ENCODE measurements at regions not wholly inside any gene's neighbourhood (a gene's known extent, or its start where the extent isn't known, plus 50 kb on each side); places are given as distances from the start of the nearest gene placed in this dataset.
"Not testable (repeated sequence)": the region's sequence is repeated elsewhere in the genome, so short reads cannot be mapped to it uniquely, and the experiment has no call there.

DNA sequence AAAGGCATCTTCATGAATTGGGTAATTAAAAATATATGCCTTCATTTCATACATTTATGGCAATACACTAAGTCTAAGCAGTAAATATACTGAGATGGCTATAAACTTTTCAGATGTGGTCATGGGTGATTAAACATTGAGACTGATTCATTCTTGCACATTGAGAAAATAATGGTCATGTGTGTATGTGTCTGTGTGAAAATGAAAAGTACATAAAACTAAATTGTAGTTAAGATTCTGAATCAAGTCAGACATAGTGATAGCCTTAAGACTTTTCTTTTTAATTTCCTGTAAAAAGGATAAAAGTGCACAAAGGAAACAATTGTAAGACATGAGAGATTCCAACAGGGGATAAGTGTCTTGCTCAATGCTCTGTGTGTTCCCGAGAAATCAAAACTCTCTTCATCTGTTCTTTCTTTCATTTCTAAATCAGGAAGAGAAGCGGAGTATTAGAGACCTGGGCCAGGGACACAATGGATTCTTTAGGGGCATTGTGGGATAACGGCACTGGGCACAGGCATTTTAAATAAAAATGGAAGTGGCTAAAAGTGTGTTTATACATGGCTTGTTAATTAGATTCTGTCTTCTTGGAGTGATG is 69.8 kb upstream of the AGR3 start:
- peaks cover 6% of the 10 kb centered on the region for H3K9me3 ChIP-seq (ENCODE audit: control insufficient read depth, low read depth, low read length)
- H3K27me3 ChIP-seq (ENCODE audit: control insufficient read depth, insufficient read depth, low read length), result no peaks in the 10 kb centered on the region
- 80% methylated on average over 1 of the region's 3 CpGs for WGBS (ENCODE audit: insufficient coverage, low lambda C conversion rate)
- no peak overlapping the region for H3K27ac ChIP-seq (ENCODE audit: low read length)
- no peak for DNase-seq
- H3K4me3 ChIP-seq (ENCODE audit: low read length), result no peak overlapping the region
- no peaks in the 10 kb centered on the region for H3K4me1 ChIP-seq (ENCODE audit: control insufficient read depth, insufficient read depth, low read length)
- H3K36me3 ChIP-seq (ENCODE audit: control insufficient read depth, insufficient read depth, low read length), result no peaks in the 10 kb centered on the region

GRCh38 chr7:16954321-16954720 is 72.5 kb upstream of the AGR3 start:
- H3K4me3 ChIP-seq (ENCODE audit: low read length), result no peak overlapping the region
- H3K4me1 ChIP-seq (ENCODE audit: control insufficient read depth, insufficient read depth, low read length), result no peaks in the 10 kb centered on the region
- WGBS (ENCODE audit: insufficient coverage, low lambda C conversion rate), result no CpG with 5 or more reads among the region's 3 CpGs
- H3K27me3 ChIP-seq (ENCODE audit: control insufficient read depth, insufficient read depth, low read length), result no peaks in the 10 kb centered on the region
- no peak overlapping the region for H3K27ac ChIP-seq (ENCODE audit: low read length)
- DNase-seq, result no peak
- H3K9me3 ChIP-seq (ENCODE audit: control insufficient read depth, low read depth, low read length), result no peaks in the 10 kb centered on the region
- no peaks in the 10 kb centered on the region for H3K36me3 ChIP-seq (ENCODE audit: control insufficient read depth, insufficient read depth, low read length)

- no peaks in the 10 kb centered on the region for H3K27me3 ChIP-seq (ENCODE audit: control insufficient read depth, insufficient read depth, low read length)
- no peaks in the 10 kb centered on the region for H3K36me3 ChIP-seq (ENCODE audit: control insufficient read depth, insufficient read depth, low read length)
- no peak overlapping the region for H3K4me3 ChIP-seq (ENCODE audit: low read length)
- no peak for DNase-seq
- WGBS (ENCODE audit: insufficient coverage, low lambda C conversion rate), result no CpG with 5 or more reads among the region's 1 CpG
- H3K27ac ChIP-seq (ENCODE audit: low read length), result no peak overlapping the region
- no peaks in the 10 kb centered on the region for H3K9me3 ChIP-seq (ENCODE audit: control insufficient read depth, low read depth, low read length)
- H3K4me1 ChIP-seq (ENCODE audit: control insufficient read depth, insufficient read depth, low read length), result no peaks in the 10 kb centered on the region
Observed at GRCh38 chr7:16958724-16959123, 76.9 kb upstream of the AGR3 start.

DNA sequence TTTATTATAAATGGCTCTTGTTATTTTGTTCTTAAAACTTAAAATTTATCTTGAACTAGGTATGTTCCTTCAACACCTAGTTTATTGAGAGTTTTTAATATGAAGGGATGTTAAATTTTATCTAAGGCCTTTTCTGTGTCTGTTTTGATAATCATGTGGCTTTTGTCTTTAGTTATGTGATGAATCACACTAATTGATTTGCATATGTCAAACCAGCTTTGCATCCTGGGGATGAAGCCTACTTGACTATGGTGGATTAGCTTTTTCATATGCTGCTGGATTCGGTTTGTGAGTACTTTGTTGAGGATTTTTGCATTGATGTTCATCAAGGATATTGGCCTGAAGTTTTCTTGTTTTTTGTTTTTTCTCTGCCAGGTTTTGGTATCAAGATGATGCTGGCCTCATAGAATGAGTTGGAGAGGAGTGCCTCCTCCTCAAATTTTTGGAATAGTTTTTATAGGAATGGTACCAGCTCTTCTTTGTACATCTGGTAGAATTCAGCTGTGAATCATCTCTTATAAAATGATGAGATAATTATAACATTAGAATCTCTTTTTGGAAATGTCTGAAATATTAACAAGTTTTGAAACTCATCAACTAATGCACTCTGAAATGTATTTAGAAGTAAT is 78.7 kb upstream of the AGR3 start:
- no peaks in the 10 kb centered on the region for H3K36me3 ChIP-seq (ENCODE audit: control insufficient read depth, insufficient read depth, low read length)
- no CpG with 5 or more reads among the region's 1 CpG for WGBS (ENCODE audit: insufficient coverage, low lambda C conversion rate)

GRCh38 chr7:16961641-16962040 is 79.9 kb upstream of the AGR3 start:
- Histone ChIP-seq H3K27ac (ENCODE audit: low read length) (no peak overlapping the region), H3K9me3 (ENCODE audit: control insufficient read depth, low read depth, low read length) (no peaks in the 10 kb centered on the region), H3K36me3 (ENCODE audit: control insufficient read depth, insufficient read depth, low read length) (no peaks in the 10 kb centered on the region), H3K4me3 (ENCODE audit: low read length) (no peak overlapping the region), H3K4me1 (ENCODE audit: control insufficient read depth, insufficient read depth, low read length) (no peaks in the 10 kb centered on the region), H3K27me3 (ENCODE audit: control insufficient read depth, insufficient read depth, low read length) (no peaks in the 10 kb centered on the region)
- WGBS (ENCODE audit: insufficient coverage, low lambda C conversion rate), result no CpG with 5 or more reads among the region's 2 CpGs
- peak in 1 of 2 donors; percentile 25 for DNase-seq

More for the DNA sequence above, 78.7 kb upstream of the AGR3 start:
- H3K27ac ChIP-seq (ENCODE audit: low read length), result no peak overlapping the region
- H3K27me3 ChIP-seq (ENCODE audit: control insufficient read depth, insufficient read depth, low read length), result no peaks in the 10 kb centered on the region
- no peak for DNase-seq
- no peak overlapping the region for H3K4me3 ChIP-seq (ENCODE audit: low read length)
- no peaks in the 10 kb centered on the region for H3K4me1 ChIP-seq (ENCODE audit: control insufficient read depth, insufficient read depth, low read length)
- no peaks in the 10 kb centered on the region for H3K9me3 ChIP-seq (ENCODE audit: control insufficient read depth, low read depth, low read length)

- WGBS (ENCODE audit: insufficient coverage, low lambda C conversion rate), result 61% methylated on average over 4 of the region's 5 CpGs
- no peaks in the 10 kb centered on the region for H3K9me3 ChIP-seq (ENCODE audit: control insufficient read depth, low read depth, low read length)
- no peak for DNase-seq
- no peaks in the 10 kb centered on the region for H3K36me3 ChIP-seq (ENCODE audit: control insufficient read depth, insufficient read depth, low read length)
- no peak overlapping the region for H3K4me3 ChIP-seq (ENCODE audit: low read length)
- H3K27me3 ChIP-seq (ENCODE audit: control insufficient read depth, insufficient read depth, low read length), result no peaks in the 10 kb centered on the region
- no peak overlapping the region for H3K27ac ChIP-seq (ENCODE audit: low read length)
- no peaks in the 10 kb centered on the region for H3K4me1 ChIP-seq (ENCODE audit: control insufficient read depth, insufficient read depth, low read length)
Observed at GRCh38 chr7:16963044-16963443, 81.3 kb upstream of the AGR3 start.

GRCh38 chr7:16965697-16966096 is 83.9 kb upstream of the AGR3 start:
- DNase-seq; H3K36me3 ChIP-seq (ENCODE audit: control insufficient read depth, insufficient read depth, low read length); H3K27ac ChIP-seq (ENCODE audit: low read length); H3K4me3 ChIP-seq (ENCODE audit: low read length); H3K4me1 ChIP-seq (ENCODE audit: control insufficient read depth, insufficient read depth, low read length); H3K27me3 ChIP-seq (ENCODE audit: control insufficient read depth, insufficient read depth, low read length); H3K9me3 ChIP-seq (ENCODE audit: control insufficient read depth, low read depth, low read length): not testable (repeated sequence)
- WGBS (ENCODE audit: insufficient coverage, low lambda C conversion rate), result no CpG with 5 or more reads among the region's 8 CpGs

- Histone ChIP-seq H3K4me1 (ENCODE audit: control insufficient read depth, insufficient read depth, low read length) (no peaks in the 10 kb centered on the region), H3K4me3 (ENCODE audit: low read length) (no peak overlapping the region), H3K36me3 (ENCODE audit: control insufficient read depth, insufficient read depth, low read length) (no peaks in the 10 kb centered on the region), H3K9me3 (ENCODE audit: control insufficient read depth, low read depth, low read length) (no peaks in the 10 kb centered on the region), H3K27ac (ENCODE audit: low read length) (no peak overlapping the region), H3K27me3 (ENCODE audit: control insufficient read depth, insufficient read depth, low read length) (no peaks in the 10 kb centered on the region)
- WGBS (ENCODE audit: insufficient coverage, low lambda C conversion rate), result no CpG with 5 or more reads among the region's 1 CpG
- no peak for DNase-seq
Observed at GRCh38 chr7:16967300-16967811, 85.6 kb upstream of the AGR3 start.

DNA sequence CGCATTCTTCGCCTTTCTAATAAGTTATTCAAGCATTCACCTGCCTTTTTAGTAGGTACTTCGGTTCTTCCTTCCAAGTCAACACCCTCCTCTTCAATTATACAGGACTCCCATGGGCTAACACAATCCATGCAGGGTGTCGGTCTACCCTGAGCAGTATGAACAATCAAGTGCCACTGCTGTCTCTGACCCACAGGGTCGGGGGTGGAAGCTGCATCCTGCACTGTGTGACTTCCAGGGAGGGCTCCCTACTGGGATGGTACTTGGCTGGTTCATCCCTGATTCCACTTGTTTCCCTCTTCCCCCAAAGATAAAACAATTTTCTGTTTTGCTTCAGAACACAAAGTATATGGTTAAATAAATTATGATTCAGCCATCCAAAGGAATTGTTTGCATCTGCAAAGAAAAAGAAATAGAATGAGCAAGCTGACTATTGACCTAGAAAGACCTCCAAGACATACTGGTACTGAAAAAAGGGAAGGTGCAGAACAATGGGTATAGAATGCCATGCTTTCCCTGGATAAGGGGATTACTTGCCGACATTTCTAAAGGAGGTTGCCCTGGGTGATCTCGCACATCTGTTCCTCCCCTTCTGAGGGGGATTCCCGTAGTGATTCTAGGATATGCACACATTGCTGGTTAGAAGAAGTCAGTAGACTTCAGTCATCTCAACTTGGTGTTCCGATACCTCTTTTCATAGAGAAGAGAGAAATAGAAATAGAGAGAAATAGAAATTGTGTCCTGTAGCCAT is 89.1 kb upstream of the AGR3 start:
- H3K4me1 ChIP-seq (ENCODE audit: control insufficient read depth, insufficient read depth, low read length), result no peaks in the 10 kb centered on the region
- H3K27ac ChIP-seq (ENCODE audit: low read length), result no peak overlapping the region
- no peaks in the 10 kb centered on the region for H3K27me3 ChIP-seq (ENCODE audit: control insufficient read depth, insufficient read depth, low read length)
- DNase-seq, result no peak
- no peak overlapping the region for H3K4me3 ChIP-seq (ENCODE audit: low read length)
- H3K36me3 ChIP-seq (ENCODE audit: control insufficient read depth, insufficient read depth, low read length), result no peaks in the 10 kb centered on the region
- no peaks in the 10 kb centered on the region for H3K9me3 ChIP-seq (ENCODE audit: control insufficient read depth, low read depth, low read length)
- WGBS (ENCODE audit: insufficient coverage, low lambda C conversion rate), result 100% methylated on average over 2 of the region's 9 CpGs

DNA sequence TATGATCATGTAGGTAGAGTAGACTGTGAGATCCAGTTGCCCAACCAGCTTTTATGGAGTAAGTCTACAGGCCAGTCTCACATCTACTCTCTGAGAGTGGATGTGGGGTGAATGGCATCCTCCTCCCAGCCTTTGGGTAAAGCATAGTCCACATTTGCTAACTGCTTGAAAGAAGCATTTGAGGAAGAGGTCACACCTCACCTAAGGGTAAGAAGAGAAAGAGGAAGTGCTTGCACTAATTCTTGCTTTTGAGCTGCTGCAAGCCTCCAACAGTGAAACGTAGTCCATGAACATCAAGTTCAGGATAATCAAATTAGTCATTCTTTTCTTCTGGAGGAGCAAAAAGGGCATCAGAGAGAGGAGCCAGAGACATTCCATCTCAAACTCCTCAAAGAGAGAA is 93.9 kb upstream of the AGR3 start:
- no peaks in the 10 kb centered on the region for H3K4me1 ChIP-seq (ENCODE audit: control insufficient read depth, insufficient read depth, low read length)
- no peak overlapping the region for H3K27ac ChIP-seq (ENCODE audit: low read length)
- H3K36me3 ChIP-seq (ENCODE audit: control insufficient read depth, insufficient read depth, low read length), result no peaks in the 10 kb centered on the region
- no peak for DNase-seq
- no peak overlapping the region for H3K4me3 ChIP-seq (ENCODE audit: low read length)
- no peaks in the 10 kb centered on the region for H3K9me3 ChIP-seq (ENCODE audit: control insufficient read depth, low read depth, low read length)
- no peaks in the 10 kb centered on the region for H3K27me3 ChIP-seq (ENCODE audit: control insufficient read depth, insufficient read depth, low read length)
- WGBS (ENCODE audit: insufficient coverage, low lambda C conversion rate), result no CpG with 5 or more reads among the region's 1 CpG

All from large intestine (tissue), 3 donors.